ENCODE measurements at regions not wholly inside any gene's neighbourhood (a gene's known extent, or its start where the extent isn't known, plus 50 kb on each side); places are given as distances from the start of the nearest gene placed in this dataset.
"Not testable (repeated sequence)": the region's sequence is repeated elsewhere in the genome, so short reads cannot be mapped to it uniquely, and the experiment has no call there.

DNA sequence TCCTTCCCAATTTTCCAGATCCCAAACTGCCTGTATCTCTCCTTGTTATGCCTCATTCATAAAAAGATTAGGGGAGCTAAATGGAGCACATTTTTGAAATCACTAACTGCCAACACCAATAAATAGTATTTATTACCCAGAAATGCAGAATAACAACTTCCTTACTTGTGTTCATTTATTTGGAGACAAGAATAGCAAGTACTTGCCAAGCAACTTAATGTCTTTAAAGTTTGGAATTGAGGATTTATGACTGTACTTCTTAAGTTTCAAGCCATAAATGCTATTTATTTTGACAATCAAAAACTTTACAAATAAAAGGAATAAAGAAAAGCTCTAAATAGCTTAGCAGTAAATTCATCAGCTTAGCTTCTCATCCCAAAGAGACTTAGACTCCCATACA is 626.1 kb upstream of the NOVA1 start:
- TF ChIP-seq GATA1 (IDR thresholded peaks at IDR 0.05; ENCODE audit: low read depth, low read length) (no peak), POLR2A (IDR thresholded peaks at IDR 0.05; ENCODE audit: low read length) (no peak)
- DNase-seq, result no peak

DNA sequence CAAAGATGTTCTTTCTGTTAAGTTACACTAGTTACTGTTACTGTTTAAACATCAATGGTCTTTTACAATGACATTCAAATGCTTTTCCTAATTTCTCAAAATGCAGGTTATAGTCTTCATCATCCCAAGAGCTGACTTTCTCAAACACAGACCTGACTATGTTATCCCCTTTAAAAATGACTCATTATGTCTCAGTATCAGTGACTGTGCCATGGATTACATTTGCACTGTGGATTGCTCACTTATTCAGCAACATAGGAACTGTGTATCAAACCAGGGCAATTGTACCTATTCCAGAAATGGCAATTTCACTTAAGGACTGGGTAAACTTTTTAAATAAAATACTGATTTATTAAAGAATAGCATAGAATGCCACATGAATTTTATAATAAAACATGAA is 630.2 kb upstream of the NOVA1 start:
- TF ChIP-seq GATA1 (IDR thresholded peaks at IDR 0.05; ENCODE audit: low read depth, low read length), result no peak
- no peak for TF ChIP-seq POLR2A (IDR thresholded peaks at IDR 0.05; ENCODE audit: low read length)
- DNase-seq, result no peak

GRCh38 chr14:27234331-27234730 is 636.5 kb upstream of the NOVA1 start:
- DNase-seq, result no peak
- TF ChIP-seq GATA1 (IDR thresholded peaks at IDR 0.05; ENCODE audit: low read depth, low read length) (no peak), POLR2A (IDR thresholded peaks at IDR 0.05; ENCODE audit: low read length) (no peak)

- DNase-seq, result no peak
- TF ChIP-seq POLR2A (IDR thresholded peaks at IDR 0.05; ENCODE audit: low read length), result no peak
- TF ChIP-seq GATA1 (IDR thresholded peaks at IDR 0.05; ENCODE audit: low read depth, low read length), result no peak
Measured at GRCh38 chr14:27236601-27237000, 638.8 kb upstream of the NOVA1 start.

DNA sequence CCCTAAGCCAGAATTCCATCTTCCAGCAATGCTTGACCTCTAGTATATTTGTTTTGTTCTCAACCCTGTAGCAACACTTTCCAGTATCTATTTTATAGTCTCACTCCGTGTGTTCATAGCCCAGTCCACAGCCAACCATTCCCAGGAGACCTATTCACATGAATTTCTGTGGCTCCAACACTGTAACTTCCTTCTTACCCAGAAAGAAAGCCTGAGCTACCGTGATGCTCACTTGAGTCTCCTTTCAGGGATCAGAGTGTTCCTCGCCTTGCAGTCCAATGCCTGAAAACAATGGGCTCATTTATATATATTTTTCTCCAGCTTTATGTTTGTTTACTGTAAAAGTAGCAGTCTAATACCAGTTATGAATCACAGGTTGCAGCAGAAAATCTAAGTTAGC is 645.0 kb upstream of the NOVA1 start:
- TF ChIP-seq POLR2A (IDR thresholded peaks at IDR 0.05; ENCODE audit: low read length), result no peak
- TF ChIP-seq GATA1 (IDR thresholded peaks at IDR 0.05; ENCODE audit: low read depth, low read length), result no peak
- DNase-seq, result no peak

DNA sequence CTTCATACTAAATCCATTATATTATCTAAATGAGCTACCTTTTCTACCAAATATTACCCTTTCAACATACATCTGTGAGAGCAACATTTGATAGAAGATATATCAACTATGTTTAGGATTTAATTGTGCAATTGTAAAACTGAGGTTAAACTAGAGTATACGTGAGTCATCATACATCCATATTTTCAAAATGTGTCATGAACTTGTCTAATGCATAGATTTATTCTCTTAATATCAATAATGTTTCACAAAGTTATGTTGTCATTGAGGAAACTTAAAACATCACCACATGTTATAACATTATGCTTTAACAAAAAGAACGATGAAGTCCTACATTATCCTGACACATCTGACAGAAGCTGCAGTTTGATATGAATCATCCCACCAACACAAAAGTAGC is 645.5 kb upstream of the NOVA1 start:
- DNase-seq, result no peak
- no peak for TF ChIP-seq GATA1 (IDR thresholded peaks at IDR 0.05; ENCODE audit: low read depth, low read length)
- TF ChIP-seq POLR2A (IDR thresholded peaks at IDR 0.05; ENCODE audit: low read length), result no peak

GRCh38 chr14:27245947-27246346 is 648.1 kb upstream of the NOVA1 start:
- no peak for TF ChIP-seq GATA1 (IDR thresholded peaks at IDR 0.05; ENCODE audit: low read depth, low read length)
- TF ChIP-seq POLR2A (IDR thresholded peaks at IDR 0.05; ENCODE audit: low read length), result no peak
- no peak for DNase-seq

DNA sequence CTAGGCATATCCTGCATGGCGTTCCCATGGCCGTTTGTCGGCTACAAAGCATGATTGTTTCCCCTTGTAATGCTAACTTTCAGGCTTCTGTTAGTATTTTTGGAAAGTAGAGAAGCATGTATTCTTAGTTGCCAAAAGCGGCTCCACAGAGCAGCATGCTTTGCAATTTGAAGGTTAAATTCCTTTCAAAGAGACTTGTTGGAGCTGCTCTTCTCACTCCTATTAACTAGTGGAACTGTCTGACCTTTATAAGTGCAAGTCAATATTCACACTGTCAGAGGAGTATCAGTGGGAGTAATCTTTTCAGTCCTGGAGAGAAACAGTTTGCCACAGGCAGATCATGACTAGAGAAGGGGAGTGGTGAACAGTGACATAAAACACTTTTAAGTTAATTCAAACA is 656.1 kb upstream of the NOVA1 start:
- no peak for DNase-seq
- no peak for TF ChIP-seq POLR2A (IDR thresholded peaks at IDR 0.05; ENCODE audit: low read length)
- no peak for TF ChIP-seq GATA1 (IDR thresholded peaks at IDR 0.05; ENCODE audit: low read depth, low read length)

GRCh38 chr14:27256805-27257204 is 659.0 kb upstream of the NOVA1 start:
- TF ChIP-seq GATA1 (IDR thresholded peaks at IDR 0.05; ENCODE audit: low read depth, low read length) (no peak), POLR2A (IDR thresholded peaks at IDR 0.05; ENCODE audit: low read length) (no peak)
- no peak for DNase-seq

DNA sequence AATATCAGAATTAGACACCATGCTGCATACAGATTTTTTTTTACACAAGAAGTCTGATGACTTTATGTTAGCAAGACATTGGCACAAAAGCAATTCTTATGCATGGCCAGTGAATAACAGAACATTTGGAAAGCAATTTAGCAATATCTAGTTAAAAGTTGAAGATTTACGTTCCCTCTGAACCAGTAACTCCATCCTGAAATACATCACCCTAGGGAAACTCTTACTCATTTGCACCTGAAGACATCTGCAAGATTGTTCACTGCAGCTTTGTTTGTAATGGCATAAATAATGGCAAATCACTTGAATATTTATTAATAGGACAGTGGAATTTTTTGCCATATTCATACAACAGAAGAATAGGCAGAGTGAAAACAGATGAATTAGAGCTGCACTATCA is 670.0 kb upstream of the NOVA1 start:
- DNase-seq, result no peak
- TF ChIP-seq POLR2A (IDR thresholded peaks at IDR 0.05; ENCODE audit: low read length), result no peak
- TF ChIP-seq GATA1 (IDR thresholded peaks at IDR 0.05; ENCODE audit: low read depth, low read length), result no peak

DNA sequence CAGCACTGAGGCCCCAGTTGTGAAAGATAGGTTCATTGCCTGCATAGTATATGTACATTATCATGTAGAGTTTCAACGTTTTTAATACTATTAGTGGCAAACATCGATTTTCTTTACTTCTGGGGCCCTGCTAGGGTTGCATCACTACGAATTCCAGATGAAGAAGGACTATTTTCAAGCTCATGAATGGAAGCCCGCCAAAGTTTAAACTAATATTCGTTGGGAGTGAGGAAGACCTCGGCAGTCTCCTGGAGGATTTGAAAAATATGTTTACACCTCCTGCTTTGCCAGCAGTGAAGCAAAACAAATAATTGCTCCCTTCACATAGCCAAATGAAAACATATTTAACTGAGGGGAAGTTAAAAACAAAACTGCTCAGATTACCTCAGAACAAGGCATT is 672.9 kb upstream of the NOVA1 start:
- no peak for DNase-seq
- TF ChIP-seq GATA1 (IDR thresholded peaks at IDR 0.05; ENCODE audit: low read depth, low read length), result no peak
- no peak for TF ChIP-seq POLR2A (IDR thresholded peaks at IDR 0.05; ENCODE audit: low read length)

GRCh38 chr14:27278341-27278740 is 680.5 kb upstream of the NOVA1 start:
- no peak for DNase-seq
- TF ChIP-seq GATA1 (IDR thresholded peaks at IDR 0.05; ENCODE audit: low read depth, low read length) (no peak), POLR2A (IDR thresholded peaks at IDR 0.05; ENCODE audit: low read length) (no peak)

- no peak for TF ChIP-seq GATA1 (IDR thresholded peaks at IDR 0.05; ENCODE audit: low read depth, low read length)
- TF ChIP-seq POLR2A (IDR thresholded peaks at IDR 0.05; ENCODE audit: low read length), result no peak
- DNase-seq, result no peak
Measured at GRCh38 chr14:27305441-27305945, 707.7 kb upstream of the NOVA1 start.

GRCh38 chr14:27312730-27313129 is 714.9 kb upstream of the NOVA1 start:
- not testable (repeated sequence) for DNase-seq

- no peak for DNase-seq
- no peak for TF ChIP-seq GATA1 (IDR thresholded peaks at IDR 0.05; ENCODE audit: low read depth, low read length)
- no peak for TF ChIP-seq POLR2A (IDR thresholded peaks at IDR 0.05; ENCODE audit: low read length)
Measured at GRCh38 chr14:27314231-27314630, 716.4 kb upstream of the NOVA1 start.

DNA sequence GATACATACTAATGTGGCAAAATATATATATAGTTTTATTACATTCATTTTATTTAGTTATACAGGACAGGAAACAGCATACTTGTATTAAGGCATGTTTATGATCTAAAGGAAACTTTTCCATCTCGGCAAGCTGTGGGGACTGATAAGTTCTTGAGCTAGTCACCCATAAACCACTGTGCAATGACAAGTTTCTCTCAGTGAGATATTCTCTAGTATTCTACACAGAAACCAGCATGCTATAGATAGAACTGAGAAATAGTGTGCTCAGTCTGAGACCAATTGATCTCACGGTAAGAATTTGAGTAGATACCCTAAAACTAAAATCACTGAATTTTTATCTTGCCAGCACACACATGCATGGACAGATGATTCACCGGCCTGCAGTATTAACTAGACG is 717.6 kb upstream of the NOVA1 start:
- TF ChIP-seq GATA1 (IDR thresholded peaks at IDR 0.05; ENCODE audit: low read depth, low read length) (no peak), POLR2A (IDR thresholded peaks at IDR 0.05; ENCODE audit: low read length) (no peak)
- DNase-seq, result no peak
